Stimulated activated CD4-positive, alpha-beta T cell treated with anti-CD3 and anti-CD28 coated beads, TNF-alpha, amount 100 ng/mL, for 1 hour (primary cell): ENCODE measurements at regions not wholly inside any gene's neighbourhood (a gene's known extent, or its start where the extent isn't known, plus 50 kb on each side); places are given as distances from the start of the nearest gene placed in this dataset.
"Not testable (repeated sequence)": the region's sequence is repeated elsewhere in the genome, so short reads cannot be mapped to it uniquely, and the experiment has no call there.

ENCODE experiments used
- DNase-seq, 3 donors: peaks; one replicate each; pipeline ENCODE4 v3.0.0-alpha.2; 2020; ENCODE audit warnings: low read depth in 3 of 3, low spot score in 1 of 3

GRCh38 chr6:14216946-14217684 lies 99.5 kb downstream of the CD83 start:
- no peak for DNase-seq

GRCh38 chr6:14217728-14218518 lies 100.4 kb downstream of the CD83 start:
- DNase-seq, result no peak

- no peak for DNase-seq
Observed at GRCh38 chr6:14218519-14218800, 100.9 kb downstream of the CD83 start.

GRCh38 chr6:14221564-14222279 lies 104.2 kb downstream of the CD83 start:
- no peak for DNase-seq

- DNase-seq, result no peak
Observed at GRCh38 chr6:14222956-14223355, 105.4 kb downstream of the CD83 start.

- no peak for DNase-seq
Observed at GRCh38 chr6:14224359-14225103, 107.0 kb downstream of the CD83 start.

GRCh38 chr6:14226051-14226660 lies 108.6 kb downstream of the CD83 start:
- DNase-seq, result no peak

GRCh38 chr6:14228571-14228970 lies 111.0 kb downstream of the CD83 start:
- peak in 1 of 3 donors; percentile 5 for DNase-seq

- DNase-seq, result no peak
Observed at GRCh38 chr6:14231071-14231483, 113.5 kb downstream of the CD83 start.

GRCh38 chr6:14231501-14232280 lies 114.1 kb downstream of the CD83 start:
- DNase-seq, result no peak

- no peak for DNase-seq
Observed at GRCh38 chr6:14232889-14233288, 115.3 kb downstream of the CD83 start.

- no peak for DNase-seq
Observed at GRCh38 chr6:14235653-14236356, 118.2 kb downstream of the CD83 start.

- no peak for DNase-seq
Observed at GRCh38 chr6:14239097-14239496, 121.5 kb downstream of the CD83 start.

GRCh38 chr6:14240411-14241166 lies 123.0 kb downstream of the CD83 start:
- no peak for DNase-seq

- DNase-seq, result no peak
Observed at GRCh38 chr6:14241255-14242070, 123.9 kb downstream of the CD83 start.

- not testable (repeated sequence) for DNase-seq
Observed at GRCh38 chr6:14242912-14243311, 125.3 kb downstream of the CD83 start.

GRCh38 chr6:14243597-14243996 lies 126.0 kb downstream of the CD83 start:
- no peak for DNase-seq

- no peak for DNase-seq
Observed at GRCh38 chr6:14246876-14247275, 129.3 kb downstream of the CD83 start.
